Loucy (cell line): ENCODE measurements at regions not wholly inside any gene's neighbourhood (a gene's known extent, or its start where the extent isn't known, plus 50 kb on each side); places are given as distances from the start of the nearest gene placed in this dataset.

ENCODE experiments used
- H2AFZ ChIP-seq: fragments of 200-600 bp; sonication (generic); 2 replicates; pipeline ENCODE4 v1.6.0; 2016; ENCODE audit warnings: antibody characterized with exemption, mild to moderate bottlenecking, low read length, moderate library complexity
- H3F3A ChIP-seq: fragments of 200-600 bp; 2 replicates; pipeline ENCODE4 v1.6.0; 2016; ENCODE audit warnings: antibody characterized with exemption, low read depth, mild to moderate bottlenecking
- H3K27me3 ChIP-seq: fragments of 200-600 bp; sonication (generic); 2 replicates; pipeline ENCODE4 v1.6.1; 2014; ENCODE audit warnings: low read length, mild to moderate bottlenecking; ENCODE audit not compliant: insufficient read depth, poor library complexity, severe bottlenecking
- H3K36me3 ChIP-seq: fragments of 200-600 bp; sonication (generic); 2 replicates; pipeline ENCODE4 v1.6.1; 2016; ENCODE audit warnings: low read length; ENCODE audit not compliant: insufficient read depth
- H3K4me1 ChIP-seq: fragments of 200-600 bp; sonication (generic); 2 replicates; pipeline ENCODE4 v1.5.1; 2014; ENCODE audit warnings: low read length, mild to moderate bottlenecking; ENCODE audit not compliant: insufficient read depth, poor library complexity, severe bottlenecking
- H3K4me2 ChIP-seq: fragments of 200-600 bp; sonication (generic); 2 replicates; pipeline ENCODE4 v1.6.0; 2014; ENCODE audit warnings: antibody characterized with exemption, low read length, low read depth, mild to moderate bottlenecking; ENCODE audit not compliant: poor library complexity, severe bottlenecking
- H3K4me3 ChIP-seq: fragments of 200-600 bp; sonication (generic); 2 replicates; pipeline ENCODE4 v1.5.1; 2014; ENCODE audit warnings: low read length, mild to moderate bottlenecking, mixed read lengths; ENCODE audit not compliant: poor library complexity, severe bottlenecking
- H3K79me2 ChIP-seq: fragments of 200-600 bp; sonication (generic); 2 replicates; pipeline ENCODE4 v1.6.1; 2014; ENCODE audit warnings: low read length; ENCODE audit not compliant: insufficient read depth
- H3K9ac ChIP-seq: fragments of 200-600 bp; sonication (generic); 2 replicates; pipeline ENCODE4 v1.6.0; 2014; ENCODE audit warnings: mild to moderate bottlenecking, low read depth, low read length, moderate library complexity; ENCODE audit not compliant: poor library complexity, severe bottlenecking
- H3K9me2 ChIP-seq: fragments of 200-600 bp; sonication (generic); replicated peaks from 2 replicates; pipeline ENCODE4 v1.6.1; 2016; ENCODE audit warnings: low read depth, low read length, mixed read lengths
- H3K9me3 ChIP-seq: fragments of 200-600 bp; sonication (generic); 2 replicates; pipeline ENCODE4 v1.6.1; 2014; ENCODE audit warnings: mild to moderate bottlenecking, antibody characterized with exemption, low read length, low read depth; ENCODE audit not compliant: insufficient read depth
- H4K20me1 ChIP-seq: fragments of 200-600 bp; sonication (generic); 2 replicates; pipeline ENCODE4 v1.6.0; 2014; ENCODE audit warnings: antibody characterized with exemption, low read length, mild to moderate bottlenecking; ENCODE audit not compliant: insufficient read depth, poor library complexity, severe bottlenecking
- EZH2phosphoT487 ChIP-seq: fragments of 200-600 bp; IDR thresholded peaks from 2 replicates; pipeline ENCODE4 v1.6.1; 2018; ENCODE audit warnings: antibody characterized with exemption, mild to moderate bottlenecking, moderate library complexity, borderline replicate concordance
- TF ChIP-seq, protein P1 (sequence below): fragments of 200-600 bp; sonication (generic); conservative IDR thresholded peaks from 2 replicates; pipeline ENCODE4 v1.5.1; 2014; ENCODE audit warnings: mild to moderate bottlenecking, antibody characterized with exemption, low read length

DNA sequence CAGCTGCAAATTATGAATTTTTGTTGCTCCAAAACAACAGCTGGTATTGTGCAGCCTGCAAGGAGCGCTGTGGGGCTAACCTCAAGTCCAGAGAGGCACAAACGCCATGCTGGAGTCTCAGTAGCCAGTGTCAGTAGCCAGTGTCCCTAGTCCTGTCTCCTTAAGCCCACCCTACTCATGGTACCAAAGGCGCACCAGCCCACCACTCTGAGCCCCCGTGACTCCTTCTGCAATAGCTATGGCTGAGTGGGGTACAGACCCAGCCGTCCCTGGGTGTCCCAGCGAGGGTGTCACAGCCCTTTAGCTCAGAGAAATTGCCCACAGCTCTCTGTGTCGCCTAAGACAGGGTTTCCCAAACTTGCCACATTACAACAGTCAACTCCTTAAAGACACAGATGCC lies 65.2 kb downstream of the ARL6IP4 start:
- Histone ChIP-seq H3K79me2 (no peaks in the 10 kb centered on the region), H3K9me3 (no peaks in the 10 kb centered on the region), H3K4me1 (peaks cover 7% of the 10 kb centered on the region), H3K4me2 (no peak overlapping the region), H3F3A (no peaks in the 10 kb centered on the region), H3K27me3 (no peaks in the 10 kb centered on the region), H3K9me2 (no peaks in the 10 kb centered on the region), H2AFZ (no peak overlapping the region), H4K20me1 (no peaks in the 10 kb centered on the region), H3K36me3 (no peaks in the 10 kb centered on the region), H3K4me3 (no peak overlapping the region), H3K9ac (no peak overlapping the region)
- TF ChIP-seq, protein P1, sequence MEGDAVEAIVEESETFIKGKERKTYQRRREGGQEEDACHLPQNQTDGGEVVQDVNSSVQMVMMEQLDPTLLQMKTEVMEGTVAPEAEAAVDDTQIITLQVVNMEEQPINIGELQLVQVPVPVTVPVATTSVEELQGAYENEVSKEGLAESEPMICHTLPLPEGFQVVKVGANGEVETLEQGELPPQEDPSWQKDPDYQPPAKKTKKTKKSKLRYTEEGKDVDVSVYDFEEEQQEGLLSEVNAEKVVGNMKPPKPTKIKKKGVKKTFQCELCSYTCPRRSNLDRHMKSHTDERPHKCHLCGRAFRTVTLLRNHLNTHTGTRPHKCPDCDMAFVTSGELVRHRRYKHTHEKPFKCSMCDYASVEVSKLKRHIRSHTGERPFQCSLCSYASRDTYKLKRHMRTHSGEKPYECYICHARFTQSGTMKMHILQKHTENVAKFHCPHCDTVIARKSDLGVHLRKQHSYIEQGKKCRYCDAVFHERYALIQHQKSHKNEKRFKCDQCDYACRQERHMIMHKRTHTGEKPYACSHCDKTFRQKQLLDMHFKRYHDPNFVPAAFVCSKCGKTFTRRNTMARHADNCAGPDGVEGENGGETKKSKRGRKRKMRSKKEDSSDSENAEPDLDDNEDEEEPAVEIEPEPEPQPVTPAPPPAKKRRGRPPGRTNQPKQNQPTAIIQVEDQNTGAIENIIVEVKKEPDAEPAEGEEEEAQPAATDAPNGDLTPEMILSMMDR: no peak
- no peak for TF ChIP-seq EZH2phosphoT487

- no peak overlapping the region for H3K4me2 ChIP-seq
- no peaks in the 10 kb centered on the region for H3F3A ChIP-seq
- peaks cover 7% of the 10 kb centered on the region for H3K4me1 ChIP-seq
These were observed 63.9 kb downstream of the ARL6IP4 start for GRCh38 chr12:123044351-123044750.

GRCh38 chr12:123043536-123044001 lies 63.1 kb downstream of the ARL6IP4 start:
- no peaks in the 10 kb centered on the region for H3K9me3 ChIP-seq
- H3K4me3 ChIP-seq: no peak overlapping the region
- H3K9ac ChIP-seq: peak overlapping the region; percentile 34
- H3K9me2 ChIP-seq: no peaks in the 10 kb centered on the region
- peak overlapping the region; percentile 44 for H3K4me2 ChIP-seq
- H3F3A ChIP-seq: no peaks in the 10 kb centered on the region
- TF ChIP-seq EZH2phosphoT487: no peak
- TF ChIP-seq, protein P1: peak; percentile 79
- H3K27me3 ChIP-seq: no peaks in the 10 kb centered on the region
- H2AFZ ChIP-seq: peak overlapping the region; percentile 60
- peaks cover 7% of the 10 kb centered on the region for H3K4me1 ChIP-seq
- H3K79me2 ChIP-seq: no peaks in the 10 kb centered on the region
- H3K36me3 ChIP-seq: no peaks in the 10 kb centered on the region
- H4K20me1 ChIP-seq: no peaks in the 10 kb centered on the region

More at GRCh38 chr12:123044351-123044750, 63.9 kb downstream of the ARL6IP4 start:
- Histone ChIP-seq H4K20me1 (no peaks in the 10 kb centered on the region), H3K36me3 (no peaks in the 10 kb centered on the region), H3K9me2 (no peaks in the 10 kb centered on the region), H3K9ac (no peak overlapping the region), H3K79me2 (no peaks in the 10 kb centered on the region), H3K9me3 (no peaks in the 10 kb centered on the region), H3K4me3 (no peak overlapping the region), H3K27me3 (no peaks in the 10 kb centered on the region), H2AFZ (0 out of 2 replicates have a peak overlapping the region, but pooled peaks have one; percentile 60)
- no peak for TF ChIP-seq EZH2phosphoT487
- TF ChIP-seq, protein P1: no peak
